H1 (cell line): ENCODE measurements at regions not wholly inside any gene's neighbourhood (a gene's known extent, or its start where the extent isn't known, plus 50 kb on each side); places are given as distances from the start of the nearest gene placed in this dataset.

Experiments used
- CHD1 ChIP-seq: IDR thresholded peaks from 2 replicates; pipeline ENCODE4 v1.6.1; 2012; ENCODE audit warnings: low read depth, low read length, improper control_type of control experiment
- CHD7 ChIP-seq: fragments of 300-600 bp; sonication (generic); IDR thresholded peaks from 2 replicates; pipeline ENCODE4 v1.7.1; 2012; ENCODE audit warnings: low read length, moderate library complexity, mild to moderate bottlenecking, inconsistent platforms; ENCODE audit not compliant: insufficient replicate concordance
- GABPA ChIP-seq: IDR thresholded peaks from 2 replicates; pipeline ENCODE4 v1.6.1; 2011; ENCODE audit warnings: mild to moderate bottlenecking, low read length, moderate library complexity, borderline replicate concordance; ENCODE audit not compliant: insufficient read depth
- POU5F1 ChIP-seq: IDR thresholded peaks from 2 replicates; pipeline ENCODE4 v1.6.1; 2011; ENCODE audit warnings: low read depth, mild to moderate bottlenecking, low read length, moderate library complexity
- RAD21 ChIP-seq, 2 experiments: IDR thresholded peaks in 1 of 2; conservative IDR thresholded peaks in 1 of 2; 2 replicates each; pipeline ENCODE4 v1.6.1; 2011; ENCODE audit warnings: low read depth in 2 of 2, low read length in 2 of 2, improper control_type of control experiment in 1 of 2, inconsistent platforms in 1 of 2, mild to moderate bottlenecking in 1 of 2, moderate library complexity in 1 of 2
- RFX5 ChIP-seq: IDR thresholded peaks from 2 replicates; pipeline ENCODE4 v1.6.1; 2011; ENCODE audit warnings: low read depth, low read length, improper control_type of control experiment, borderline replicate concordance
- RXRA ChIP-seq: IDR thresholded peaks from 2 replicates; pipeline ENCODE4 v1.6.1; 2011; ENCODE audit warnings: low read depth, mild to moderate bottlenecking, low read length, moderate library complexity; ENCODE audit not compliant: insufficient read depth
- SP2 ChIP-seq: IDR thresholded peaks from 2 replicates; pipeline ENCODE4 v1.6.1; 2012; ENCODE audit warnings: mild to moderate bottlenecking, low read length, inconsistent platforms

GRCh38 chr16:29116980-29117379 lies 132.1 kb downstream of the LAT start (continued):
- TF ChIP-seq CHD7 = no peak
- no peak for TF ChIP-seq RFX5
- TF ChIP-seq RAD21 (IDR thresholded peaks at IDR 0.05 in 1 of 2, conservative IDR thresholded peaks at IDR 0.05 in 1 of 2; ENCODE audit: low read depth in 2 of 2, low read length in 2 of 2) = no peak
- no peak for TF ChIP-seq CHD1
- no peak for TF ChIP-seq POU5F1
- no peak for TF ChIP-seq SP2
- no peak for TF ChIP-seq RXRA
- no peak for TF ChIP-seq GABPA
